H1 (cell line): ENCODE measurements at regions not wholly inside any gene's neighbourhood (a gene's known extent, or its start where the extent isn't known, plus 50 kb on each side); places are given as distances from the start of the nearest gene placed in this dataset.

Experiments
- MAX ChIP-seq: IDR thresholded peaks from 2 replicates; pipeline ENCODE4 v1.6.1; 2012; ENCODE audit warnings: inconsistent platforms
- POLR2AphosphoS5 ChIP-seq: IDR thresholded peaks from 2 replicates; pipeline ENCODE4 v1.6.1; 2011; ENCODE audit warnings: low read depth, low read length

DNA sequence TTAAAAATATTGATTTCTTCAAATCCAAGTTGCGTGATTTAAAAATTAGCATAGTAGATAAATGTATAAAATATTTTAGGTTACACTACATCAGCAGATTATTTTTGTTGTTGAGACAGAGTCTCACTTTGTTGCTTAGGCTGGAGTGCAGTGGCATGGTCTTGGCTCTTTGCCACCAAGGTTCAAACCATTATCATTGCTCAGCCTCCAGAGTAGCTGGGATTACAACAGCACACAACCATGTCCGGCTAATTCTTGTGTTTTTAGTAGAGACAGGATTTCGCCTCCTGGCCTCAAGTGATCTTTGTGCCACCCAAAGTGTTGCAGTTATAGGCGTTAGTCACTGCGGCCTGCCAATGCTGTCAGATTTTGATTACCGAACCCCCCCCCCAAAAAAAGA lies 1390.5 kb upstream of the TENM3 start:
- no peak for TF ChIP-seq MAX
- no peak for TF ChIP-seq POLR2AphosphoS5
